C4-2B (cell line): ENCODE measurements at regions not wholly inside any gene's neighbourhood (a gene's known extent, or its start where the extent isn't known, plus 50 kb on each side); places are given as distances from the start of the nearest gene placed in this dataset.

ENCODE experiments used
- H3K27ac ChIP-seq: fragments of 450-650 bp; 2 replicates; pipeline ENCODE4 v1.5.1; 2017
- ZFX ChIP-seq: fragments of 450-650 bp; IDR thresholded peaks from 2 replicates; pipeline ENCODE4 v1.6.1; 2017
- TF ChIP-seq, protein P1 (sequence below): fragments of 450-650 bp; conservative IDR thresholded peaks from 2 replicates; pipeline ENCODE4 v1.5.1; 2017; ENCODE audit warnings: mild to moderate bottlenecking

DNA sequence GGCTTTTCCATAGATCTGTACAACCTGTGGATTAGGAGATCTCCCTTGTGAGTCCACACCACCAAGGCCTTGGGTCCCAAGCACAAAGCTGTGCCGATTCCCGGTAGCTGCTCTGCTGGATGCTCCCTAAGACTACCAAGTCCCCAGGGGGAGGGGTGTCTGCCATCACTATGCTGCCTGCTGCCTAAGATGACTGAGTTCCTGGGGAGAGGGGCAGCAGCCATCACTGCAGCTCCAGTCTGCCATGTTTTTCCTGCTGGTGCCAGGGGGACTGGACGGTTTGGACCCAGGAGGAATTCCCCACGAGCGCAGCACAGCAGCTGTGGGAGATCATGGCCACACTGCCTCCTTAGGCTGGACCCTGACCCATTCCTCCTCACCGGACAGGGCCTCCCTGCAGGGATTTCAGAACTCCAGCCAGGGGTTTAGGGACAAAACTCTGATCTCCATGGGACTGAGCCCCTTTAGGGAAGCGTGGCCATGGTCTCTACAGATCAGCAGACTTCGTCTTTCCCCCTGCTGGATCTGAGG is 1049.8 kb downstream of the SORCS1 start:
- TF ChIP-seq ZFX = no peak
- TF ChIP-seq, protein P1, sequence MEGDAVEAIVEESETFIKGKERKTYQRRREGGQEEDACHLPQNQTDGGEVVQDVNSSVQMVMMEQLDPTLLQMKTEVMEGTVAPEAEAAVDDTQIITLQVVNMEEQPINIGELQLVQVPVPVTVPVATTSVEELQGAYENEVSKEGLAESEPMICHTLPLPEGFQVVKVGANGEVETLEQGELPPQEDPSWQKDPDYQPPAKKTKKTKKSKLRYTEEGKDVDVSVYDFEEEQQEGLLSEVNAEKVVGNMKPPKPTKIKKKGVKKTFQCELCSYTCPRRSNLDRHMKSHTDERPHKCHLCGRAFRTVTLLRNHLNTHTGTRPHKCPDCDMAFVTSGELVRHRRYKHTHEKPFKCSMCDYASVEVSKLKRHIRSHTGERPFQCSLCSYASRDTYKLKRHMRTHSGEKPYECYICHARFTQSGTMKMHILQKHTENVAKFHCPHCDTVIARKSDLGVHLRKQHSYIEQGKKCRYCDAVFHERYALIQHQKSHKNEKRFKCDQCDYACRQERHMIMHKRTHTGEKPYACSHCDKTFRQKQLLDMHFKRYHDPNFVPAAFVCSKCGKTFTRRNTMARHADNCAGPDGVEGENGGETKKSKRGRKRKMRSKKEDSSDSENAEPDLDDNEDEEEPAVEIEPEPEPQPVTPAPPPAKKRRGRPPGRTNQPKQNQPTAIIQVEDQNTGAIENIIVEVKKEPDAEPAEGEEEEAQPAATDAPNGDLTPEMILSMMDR = no peak
- H3K27ac ChIP-seq = no peak overlapping the region

DNA sequence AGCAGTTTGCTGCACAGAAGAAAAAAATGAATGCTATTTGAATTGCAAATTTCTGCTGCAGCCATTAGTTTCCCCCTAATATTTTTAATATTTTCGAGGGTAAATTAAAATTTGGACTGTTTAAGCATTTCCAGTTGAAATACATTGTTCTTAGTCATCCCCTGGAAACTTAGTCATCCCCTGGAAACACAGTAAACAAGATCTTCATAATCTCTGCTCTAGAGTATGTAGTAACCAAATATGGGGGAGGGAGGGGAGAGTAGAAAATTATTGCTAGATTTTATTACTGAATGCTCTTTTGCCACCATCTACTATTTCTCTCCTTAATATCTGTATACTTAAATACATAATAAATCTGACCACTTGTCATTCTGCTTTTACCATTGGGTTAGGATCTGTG is 1053.3 kb downstream of the SORCS1 start:
- TF ChIP-seq ZFX = no peak
- TF ChIP-seq, protein P1 = no peak
- H3K27ac ChIP-seq = no peak overlapping the region

DNA sequence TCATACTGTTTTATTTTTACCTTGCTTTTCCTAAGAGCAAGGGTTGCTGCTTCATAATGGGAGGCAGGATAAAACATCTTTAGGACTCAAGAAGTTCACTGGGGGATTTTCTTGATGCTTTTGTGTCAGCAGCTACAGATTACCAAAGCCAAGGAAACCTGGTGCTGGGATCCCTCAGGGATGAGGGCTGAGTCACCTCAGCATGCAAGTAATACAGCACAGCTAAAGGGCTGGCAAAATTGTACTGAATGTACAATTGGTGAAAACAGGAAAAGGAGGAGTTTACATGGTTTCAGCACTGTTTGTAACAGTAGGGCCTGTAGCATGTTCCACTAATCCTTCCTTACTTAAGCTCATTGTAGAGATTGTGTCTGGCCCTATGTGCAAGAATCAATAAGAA is 1056.8 kb downstream of the SORCS1 start:
- TF ChIP-seq, protein P1 = no peak
- TF ChIP-seq ZFX = no peak
- no peak overlapping the region for H3K27ac ChIP-seq

DNA sequence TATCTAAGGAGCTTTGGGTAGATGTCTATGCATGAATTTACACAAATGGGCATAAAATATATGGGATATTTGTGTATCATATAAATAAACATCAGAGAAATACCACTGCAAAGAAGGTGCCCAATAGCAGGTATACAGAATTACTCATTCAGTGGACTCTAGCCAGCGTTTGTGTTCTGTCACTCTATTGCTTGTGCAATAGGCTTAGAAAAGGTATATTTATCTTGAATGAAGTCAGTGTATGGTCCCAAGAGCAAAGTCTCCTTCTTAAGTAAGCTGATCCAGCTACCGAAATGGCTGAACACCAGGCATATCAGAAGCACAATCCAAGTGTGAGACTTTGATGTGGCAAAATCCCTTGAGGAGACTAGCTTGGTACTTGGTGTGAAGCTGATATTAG is 1058.4 kb downstream of the SORCS1 start:
- TF ChIP-seq, protein P1 = no peak
- TF ChIP-seq ZFX = no peak
- H3K27ac ChIP-seq = no peak overlapping the region

DNA sequence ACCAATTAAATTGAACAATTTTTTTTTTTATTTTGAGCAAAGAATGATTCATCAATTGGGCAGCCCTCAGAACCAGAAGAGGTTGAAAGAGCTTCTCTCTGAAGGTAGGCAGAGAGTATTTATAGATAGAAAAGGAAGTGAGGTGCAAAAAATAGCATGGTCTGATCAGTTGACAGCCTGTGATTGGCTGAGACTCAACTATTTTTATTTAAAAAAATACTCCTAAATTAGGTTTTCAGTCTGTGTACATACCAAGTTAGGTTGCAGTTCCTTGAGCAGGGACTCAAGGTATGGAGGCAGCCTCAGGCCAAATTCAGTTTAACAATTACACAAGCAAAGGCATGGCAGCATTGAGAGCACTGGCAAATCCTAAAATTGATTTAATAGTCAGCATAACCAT is 1074.7 kb downstream of the SORCS1 start:
- no peak overlapping the region for H3K27ac ChIP-seq
- TF ChIP-seq, protein P1 = no peak

DNA sequence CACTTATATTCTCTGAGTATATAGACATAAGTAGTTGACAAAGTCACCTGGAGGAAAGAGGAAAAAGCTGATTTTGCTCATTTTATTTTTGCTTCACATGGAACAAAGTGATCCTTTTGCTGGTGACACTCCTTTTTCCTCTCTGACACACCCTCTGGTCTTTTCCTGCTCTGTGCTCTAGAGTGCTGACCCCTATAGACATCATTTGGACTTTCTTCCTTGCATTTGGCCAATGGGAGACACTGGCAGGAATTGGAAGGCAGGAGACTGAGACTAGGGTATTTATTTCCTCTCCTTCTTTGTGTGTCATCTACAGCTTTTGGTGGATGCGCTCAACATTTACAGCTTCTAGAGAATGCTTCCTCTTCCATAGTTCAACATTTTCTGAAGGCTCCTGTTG is 1078.1 kb downstream of the SORCS1 start:
- TF ChIP-seq ZFX = no peak
- TF ChIP-seq, protein P1 = no peak
- no peak overlapping the region for H3K27ac ChIP-seq

DNA sequence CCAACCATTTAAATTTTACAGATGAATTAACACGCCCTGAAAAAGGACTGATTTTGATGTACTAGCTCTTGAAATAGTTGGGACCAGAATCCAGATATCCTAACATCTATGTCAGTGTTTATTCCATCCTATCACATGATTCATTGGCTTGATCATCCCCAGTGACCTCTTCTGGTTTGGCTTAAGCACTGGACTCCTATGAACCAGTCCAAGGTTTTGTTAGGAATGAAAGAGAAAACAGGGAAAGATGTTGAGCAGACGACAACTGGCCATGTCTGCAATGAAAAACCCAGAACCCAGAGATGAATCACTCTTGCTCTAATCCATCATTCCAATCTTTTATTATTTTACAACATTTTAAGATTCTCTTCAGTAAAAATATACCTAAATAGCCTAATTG is 1080.9 kb downstream of the SORCS1 start:
- H3K27ac ChIP-seq = no peak overlapping the region
- no peak for TF ChIP-seq ZFX
- TF ChIP-seq, protein P1 = no peak
